PC-9 (cell line): ENCODE measurements at regions not wholly inside any gene's neighbourhood (a gene's known extent, or its start where the extent isn't known, plus 50 kb on each side); places are given as distances from the start of the nearest gene placed in this dataset.

ENCODE experiments used
- CTCF ChIP-seq: fragments of 200-600 bp; sonication (generic); conservative IDR thresholded peaks from 2 replicates; pipeline ENCODE4 v1.6.1; 2017; ENCODE audit warnings: mixed run types, antibody characterized with exemption, mild to moderate bottlenecking, moderate library complexity
- EZH2 ChIP-seq: fragments of 200-600 bp; sonication (generic); IDR thresholded peaks from 2 replicates; pipeline ENCODE4 v1.8.0; 2017; ENCODE audit warnings: antibody characterized with exemption, low read depth

DNA sequence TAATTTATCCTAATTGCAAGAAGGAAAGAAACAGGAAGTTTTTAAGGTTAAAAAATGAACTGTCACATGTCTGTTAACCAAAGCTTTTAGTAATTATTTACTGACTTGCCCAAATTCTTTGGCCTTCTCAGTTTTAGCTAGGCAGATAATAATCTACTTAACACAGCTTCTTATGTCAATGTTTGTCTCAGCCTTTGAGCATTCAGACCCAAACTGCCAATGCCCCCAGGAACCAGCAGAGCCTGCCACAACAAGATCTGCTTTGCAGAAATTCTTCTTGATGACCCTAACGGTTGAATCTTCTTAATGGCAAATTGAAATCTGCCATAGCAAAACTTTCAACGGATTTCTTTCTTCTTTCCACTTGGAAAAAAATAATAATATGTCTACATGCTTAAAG, 792.4 kb upstream of the ADGRL2 start:
- no peak for TF ChIP-seq CTCF
- no peak for TF ChIP-seq EZH2
